ENCODE measurements at regions not wholly inside any gene's neighbourhood (a gene's known extent, or its start where the extent isn't known, plus 50 kb on each side); places are given as distances from the start of the nearest gene placed in this dataset.

DNA sequence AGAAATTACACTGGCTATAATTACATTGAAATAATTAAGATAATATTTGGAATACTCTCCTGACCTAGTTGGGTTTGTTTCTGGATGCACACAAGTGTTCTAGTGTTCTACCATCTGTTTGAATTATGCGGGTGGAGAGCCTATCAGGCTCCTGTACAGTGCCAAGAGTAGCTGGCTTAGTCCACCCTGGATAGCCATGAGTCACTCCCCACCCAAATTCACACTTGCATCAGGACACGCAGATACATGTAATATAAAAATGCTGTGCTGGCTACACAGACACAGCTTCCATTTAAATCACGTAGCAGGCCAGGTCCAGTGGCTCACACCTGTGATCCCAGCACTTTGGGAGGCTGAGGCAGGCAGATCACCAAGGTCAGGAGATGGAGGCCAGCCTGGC, 686.2 kb upstream of the SLC35B3 start:
- intact Hi-C loops (cut with DNase I), result no loop called here
- ATAC-seq (no peak), DNase-seq (no peak)
- Histone ChIP-seq H3K27ac (no peak overlapping the region), H3K36me3 (no peaks in the 10 kb centered on the region), H3K4me1 (no peaks in the 10 kb centered on the region), H3K27me3 (no peaks in the 10 kb centered on the region), H3K4me3 (no peak overlapping the region), H3K9me3 (no peaks in the 10 kb centered on the region)
- no peak for TF ChIP-seq CTCF (IDR thresholded peaks at IDR 0.05)

GRCh38 chr6:9116026-9116425, 680.7 kb upstream of the SLC35B3 start:
- H3K9me3 ChIP-seq, result no peaks in the 10 kb centered on the region
- no peaks in the 10 kb centered on the region for H3K36me3 ChIP-seq
- no peaks in the 10 kb centered on the region for H3K4me1 ChIP-seq
- intact Hi-C loops (cut with DNase I), result no loop called here
- no peak overlapping the region for H3K27ac ChIP-seq
- H3K4me3 ChIP-seq, result no peak overlapping the region
- no peaks in the 10 kb centered on the region for H3K27me3 ChIP-seq
- no peak for ATAC-seq
- no peak for TF ChIP-seq CTCF (IDR thresholded peaks at IDR 0.05)
- DNase-seq, result no peak

GRCh38 chr6:9112544-9112943, 677.2 kb upstream of the SLC35B3 start:
- intact Hi-C loops (cut with DNase I), result no loop called here
- Histone ChIP-seq H3K4me1 (no peaks in the 10 kb centered on the region), H3K4me3 (no peak overlapping the region), H3K27me3 (no peaks in the 10 kb centered on the region), H3K36me3 (no peaks in the 10 kb centered on the region), H3K9me3 (no peaks in the 10 kb centered on the region), H3K27ac (no peak overlapping the region)
- no peak for TF ChIP-seq CTCF (IDR thresholded peaks at IDR 0.05)
- DNase-seq, result no peak
- ATAC-seq, result no peak

GRCh38 chr6:9103876-9104521, 668.7 kb upstream of the SLC35B3 start:
- TF ChIP-seq CTCF (IDR thresholded peaks at IDR 0.05), result no peak
- DNase-seq, result no peak
- Histone ChIP-seq H3K4me3 (no peak overlapping the region), H3K36me3 (no peaks in the 10 kb centered on the region), H3K27ac (no peak overlapping the region), H3K4me1 (no peaks in the 10 kb centered on the region), H3K27me3 (no peaks in the 10 kb centered on the region), H3K9me3 (no peaks in the 10 kb centered on the region)
- no peak for ATAC-seq
- intact Hi-C loops (cut with DNase I), result no loop called here

- H3K36me3 ChIP-seq, result no peaks in the 10 kb centered on the region
- H3K9me3 ChIP-seq, result no peaks in the 10 kb centered on the region
- H3K27me3 ChIP-seq, result no peaks in the 10 kb centered on the region
- DNase-seq (no peak), ATAC-seq (no peak)
- no peak overlapping the region for H3K27ac ChIP-seq
- no peak overlapping the region for H3K4me3 ChIP-seq
- intact Hi-C loops (cut with DNase I), result no loop called here
- no peaks in the 10 kb centered on the region for H3K4me1 ChIP-seq
- TF ChIP-seq CTCF (IDR thresholded peaks at IDR 0.05), result no peak
Observed at GRCh38 chr6:9101920-9102319, 666.6 kb upstream of the SLC35B3 start.

Measured in upper lobe of right lung (tissue), 1 donor.